ENCODE measurements at regions not wholly inside any gene's neighbourhood (a gene's known extent, or its start where the extent isn't known, plus 50 kb on each side); places are given as distances from the start of the nearest gene placed in this dataset.
"Not testable (repeated sequence)": the region's sequence is repeated elsewhere in the genome, so short reads cannot be mapped to it uniquely, and the experiment has no call there.

- DNase-seq (ENCODE audit: low spot score): no peak
These were observed 179.1 kb downstream of the FASLG start for GRCh38 chr1:172837816-172838679.

DNA sequence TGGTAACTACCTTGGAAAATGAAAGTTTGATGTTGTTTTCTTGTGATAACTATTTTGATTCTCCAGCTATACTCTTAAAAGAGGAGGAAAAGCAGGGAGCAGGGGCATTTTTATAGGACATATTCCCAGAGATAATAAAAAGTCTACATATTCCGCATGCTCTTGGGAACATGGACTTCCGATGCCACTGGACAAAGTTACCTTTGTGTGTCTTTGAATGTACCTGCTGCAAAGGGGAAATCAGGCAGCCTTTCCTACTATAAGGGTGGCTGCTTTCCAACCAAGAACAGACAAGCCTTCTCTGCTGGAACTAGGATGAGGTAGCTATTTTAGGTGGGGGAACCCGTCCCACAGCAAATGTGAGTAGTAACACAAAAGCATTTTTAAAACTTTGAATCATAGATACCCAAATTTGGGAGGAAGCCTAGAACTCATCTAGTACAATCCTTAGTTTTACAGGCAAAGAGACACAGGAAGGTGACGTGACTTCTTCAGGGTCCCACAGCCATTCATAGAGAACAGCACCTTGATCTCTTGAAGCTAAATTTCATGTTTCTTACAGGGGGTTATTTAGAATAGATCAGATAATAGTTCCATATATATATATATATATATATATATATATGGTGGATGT, 179.9 kb downstream of the FASLG start:
- DNase-seq (ENCODE audit: low spot score): no peak

- not testable (repeated sequence) for DNase-seq (ENCODE audit: low spot score)
These were observed 180.7 kb downstream of the FASLG start for GRCh38 chr1:172839639-172840038.

DNA sequence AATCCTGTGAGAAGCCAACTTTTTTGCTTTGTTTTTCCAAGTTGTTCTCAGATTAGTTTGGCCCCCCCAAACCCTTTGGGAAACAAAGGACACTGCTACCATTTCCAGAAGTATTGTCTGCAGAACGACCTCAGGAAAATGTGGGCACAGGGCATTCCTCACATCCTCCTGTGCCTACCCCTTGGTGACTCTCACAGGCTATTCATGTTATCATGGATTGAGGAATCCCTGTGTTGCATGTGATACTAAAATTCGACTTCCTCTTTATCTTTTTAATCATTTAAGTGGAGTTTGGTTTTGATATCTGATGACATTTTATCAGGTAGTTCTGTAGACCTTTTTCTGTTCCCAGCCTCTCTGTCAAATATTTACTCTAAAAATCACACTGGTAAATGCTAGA, 184.5 kb downstream of the FASLG start:
- no peak for DNase-seq (ENCODE audit: low spot score)

- DNase-seq (ENCODE audit: low spot score): no peak
These were observed 186.5 kb downstream of the FASLG start for GRCh38 chr1:172845371-172845770.

- no peak for DNase-seq (ENCODE audit: low spot score)
These were observed 187.0 kb downstream of the FASLG start for GRCh38 chr1:172845865-172846264.

DNA sequence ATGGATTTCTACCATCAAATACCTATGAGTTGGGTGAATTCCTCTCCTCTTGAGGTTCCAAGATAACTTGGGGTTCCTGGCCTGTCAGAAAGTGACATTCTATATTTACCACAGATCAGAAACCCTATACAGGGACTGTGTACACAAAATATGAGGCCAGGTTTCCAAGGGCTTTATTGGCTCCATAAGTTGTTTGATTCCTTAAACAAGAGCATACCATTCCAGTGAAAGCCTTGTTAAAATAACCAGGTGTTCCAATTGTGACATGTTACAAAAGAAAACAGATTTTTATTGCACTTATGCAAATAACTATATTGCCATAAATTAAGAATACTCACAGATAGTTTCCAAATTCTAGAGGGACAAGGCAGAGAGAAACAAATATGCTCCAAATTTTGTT, 188.9 kb downstream of the FASLG start:
- not testable (repeated sequence) for DNase-seq (ENCODE audit: low spot score)

DNA sequence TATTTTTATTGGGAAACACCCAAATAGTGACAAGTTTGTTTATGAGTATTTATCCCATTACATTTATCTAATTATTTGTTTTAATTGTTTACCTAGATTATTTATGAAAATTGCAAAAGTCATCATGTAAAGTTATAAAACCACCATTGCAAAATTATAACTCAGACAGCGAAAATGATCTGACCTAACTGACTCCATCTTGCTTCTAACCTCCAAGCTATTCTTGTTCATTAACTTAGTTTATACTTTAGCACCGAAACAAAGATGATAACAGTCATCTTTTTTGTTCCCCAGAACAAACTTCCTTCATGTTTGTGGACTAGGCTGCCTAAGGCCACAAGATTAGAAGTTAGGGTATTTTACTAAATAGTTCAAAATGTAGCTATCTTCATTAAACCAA, 190.8 kb downstream of the FASLG start:
- no peak for DNase-seq (ENCODE audit: low spot score)

GRCh38 chr1:172851077-172851476, 192.2 kb downstream of the FASLG start:
- no peak for DNase-seq (ENCODE audit: low spot score)

- no peak for DNase-seq (ENCODE audit: low spot score)
These were observed 193.0 kb downstream of the FASLG start for GRCh38 chr1:172851856-172852255.

- DNase-seq (ENCODE audit: low spot score): not testable (repeated sequence)
These were observed 194.8 kb downstream of the TNFSF18 start for GRCh38 chr1:172855983-172856382.

DNA sequence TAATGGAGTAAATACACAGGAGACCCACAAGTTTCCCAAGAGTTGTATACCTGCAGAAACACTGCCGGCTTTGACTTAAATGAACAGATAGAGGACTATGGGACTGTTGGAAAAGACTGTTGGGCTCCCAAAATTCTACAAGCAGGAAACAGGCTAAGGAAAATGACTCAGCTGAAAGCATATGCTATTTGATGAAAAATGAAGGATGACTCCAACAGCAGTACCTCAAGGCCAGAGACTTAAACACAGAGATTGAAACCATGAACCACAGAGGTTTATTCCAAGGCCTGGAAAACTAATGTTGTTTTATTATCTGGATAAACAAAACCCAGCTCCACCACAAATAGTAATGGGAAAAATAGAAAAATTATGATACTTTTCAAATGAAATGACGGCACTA, 187.7 kb downstream of the TNFSF18 start:
- DNase-seq (ENCODE audit: low spot score): no peak

DNA sequence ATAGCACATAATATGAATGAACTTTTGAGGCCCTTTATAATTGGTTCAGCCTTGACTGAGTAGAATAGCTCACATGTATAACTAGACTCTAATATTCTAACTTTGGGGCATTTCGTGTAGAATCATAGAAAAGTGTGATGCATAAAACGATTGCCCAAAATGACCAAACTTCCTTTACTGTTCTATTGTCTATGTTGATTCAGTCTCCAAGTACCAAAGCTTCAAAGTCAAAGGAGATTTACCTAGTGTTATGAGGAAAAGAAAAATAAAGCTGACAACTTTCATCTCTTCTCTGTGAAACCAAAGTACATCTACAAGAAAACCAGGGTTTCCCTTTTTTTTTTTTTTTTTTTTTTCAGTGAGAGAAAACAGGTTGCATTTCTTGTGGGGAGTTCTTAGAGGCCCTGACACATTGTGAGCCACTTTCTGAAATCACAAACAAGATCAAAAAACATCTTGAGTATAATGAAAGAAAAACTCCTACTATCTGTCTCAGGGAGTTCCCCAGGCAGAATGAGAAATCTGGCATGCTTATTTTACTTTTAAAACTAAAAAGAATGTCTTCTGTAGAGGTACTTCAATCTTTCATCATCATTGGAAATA, 183.4 kb downstream of the TNFSF18 start:
- DNase-seq (ENCODE audit: low spot score): no peak

GRCh38 chr1:172870901-172871606, 179.7 kb downstream of the TNFSF18 start:
- no peak for DNase-seq (ENCODE audit: low spot score)

GRCh38 chr1:172874950-172875349, 175.8 kb downstream of the TNFSF18 start:
- DNase-seq (ENCODE audit: low spot score): no peak

DNA sequence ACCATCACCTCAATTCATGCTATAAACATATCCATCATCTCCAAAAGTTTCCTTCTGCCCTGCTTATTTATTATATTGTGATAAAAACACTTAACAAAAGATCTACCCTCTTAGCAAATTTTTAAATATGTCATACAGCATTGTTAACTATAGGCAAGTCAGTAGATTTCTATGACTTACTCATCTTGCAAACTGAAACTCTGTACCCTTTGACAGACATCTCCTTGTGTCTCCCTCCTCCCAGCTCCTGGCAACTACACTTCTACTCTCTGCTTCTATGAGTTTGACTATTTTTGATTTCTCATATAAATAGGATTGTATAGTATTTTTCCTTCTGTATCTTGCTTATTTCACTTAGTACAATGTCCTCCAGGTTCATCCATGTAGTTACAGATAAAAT, 174.8 kb downstream of the TNFSF18 start:
- no peak for DNase-seq (ENCODE audit: low spot score)

DNA sequence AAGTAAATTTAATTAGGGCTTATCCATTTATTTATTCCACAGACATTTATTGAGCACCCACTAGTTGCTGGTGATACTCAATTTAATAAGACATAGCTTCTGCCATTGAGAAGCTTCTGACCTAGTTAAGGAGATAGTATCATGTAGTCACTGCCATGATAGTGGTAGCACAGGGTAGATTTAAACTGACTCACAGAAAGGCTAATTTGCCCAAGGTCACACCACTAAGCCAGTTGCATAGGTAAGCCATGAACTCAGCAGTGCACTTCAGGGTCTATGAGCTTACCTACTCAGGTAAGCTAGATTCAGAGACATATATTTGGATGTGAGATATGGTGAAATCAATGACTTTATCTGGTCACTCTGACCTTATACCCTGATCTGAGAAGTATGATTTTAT, 168.4 kb downstream of the TNFSF18 start:
- no peak for DNase-seq (ENCODE audit: low spot score)

DNA sequence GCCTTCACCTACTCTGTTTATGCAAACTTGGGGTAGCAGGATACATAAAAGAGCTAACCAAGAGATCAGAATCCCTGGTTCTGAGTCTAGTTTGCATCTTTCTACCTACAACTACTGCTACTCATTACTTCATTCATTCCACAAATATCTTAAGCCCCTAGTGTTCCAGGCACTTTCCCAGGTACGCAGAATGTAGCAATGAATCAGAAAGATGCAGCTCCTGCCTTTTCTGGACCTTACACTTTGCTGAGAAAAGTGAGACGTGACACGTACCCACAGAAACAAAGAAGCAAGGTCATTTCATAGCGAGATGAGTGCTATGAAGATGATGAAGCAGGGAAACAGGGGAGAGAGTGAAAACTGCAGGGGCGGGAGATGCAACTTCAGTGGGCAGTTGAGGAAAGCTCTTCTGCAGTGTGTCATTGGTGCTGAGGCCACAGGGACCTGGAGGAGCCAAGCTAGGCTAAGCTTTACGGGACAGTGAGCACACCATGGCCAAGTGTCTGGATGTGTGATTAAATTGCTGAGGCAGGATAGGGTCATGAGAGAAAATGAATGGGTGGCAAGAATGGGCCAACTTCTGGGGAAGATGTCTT, 167.9 kb downstream of the TNFSF18 start:
- no peak for DNase-seq (ENCODE audit: low spot score)

GRCh38 chr1:172883387-172883791, 167.4 kb downstream of the TNFSF18 start:
- DNase-seq (ENCODE audit: low spot score): no peak

GRCh38 chr1:172883844-172884243, 166.9 kb downstream of the TNFSF18 start:
- DNase-seq (ENCODE audit: low spot score): no peak

- no peak for DNase-seq (ENCODE audit: low spot score)
These were observed 165.3 kb downstream of the TNFSF18 start for GRCh38 chr1:172885411-172885810.

- DNase-seq (ENCODE audit: low spot score): no peak
These were observed 164.8 kb downstream of the TNFSF18 start for GRCh38 chr1:172885971-172886370.

Data from RKO (cell line).